ENCODE measurements at regions not wholly inside any gene's neighbourhood (a gene's known extent, or its start where the extent isn't known, plus 50 kb on each side); places are given as distances from the start of the nearest gene placed in this dataset.

DNA sequence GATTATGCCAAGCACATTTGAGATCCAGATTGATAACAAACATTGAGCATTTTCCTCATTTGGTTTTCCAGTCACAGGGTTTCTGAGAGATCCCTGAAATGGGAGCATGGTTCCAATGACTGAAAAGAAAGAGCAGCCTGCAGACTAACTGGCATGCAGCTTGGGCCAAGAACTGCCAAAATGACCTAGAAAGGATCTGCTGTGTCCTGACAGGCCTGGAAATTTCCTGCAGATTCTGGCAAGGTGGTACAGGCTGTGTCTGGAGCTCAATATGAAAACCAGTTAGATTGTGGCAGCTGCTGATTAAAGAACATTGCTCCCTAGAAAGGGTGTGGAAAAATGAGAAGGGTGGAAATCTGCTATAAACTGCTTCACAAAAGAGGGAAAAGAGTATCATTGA, 417.3 kb downstream of the IPO8 start:
- TF ChIP-seq POLR2A (IDR thresholded peaks at IDR 0.05; ENCODE audit: low read depth, low read length) (no peak), CTCF (conservative IDR thresholded peaks at IDR 0.05; ENCODE audit: low read depth, low read length) (no peak), MAFK (IDR thresholded peaks at IDR 0.05; ENCODE audit: low read depth, low read length) (no peak), MAZ (IDR thresholded peaks at IDR 0.05; ENCODE audit: borderline replicate concordance, low read depth, low read length) (no peak), NFE2L2 (IDR thresholded peaks at IDR 0.05; ENCODE audit: low read depth, low read length) (no peak), USF2 (IDR thresholded peaks at IDR 0.05; ENCODE audit: low read depth, low read length) (no peak), CHD1 (IDR thresholded peaks at IDR 0.05; ENCODE audit: low read depth, low read length) (no peak), CEBPB (IDR thresholded peaks at IDR 0.05; ENCODE audit: low read depth, low read length) (no peak), MXI1 (IDR thresholded peaks at IDR 0.05; ENCODE audit: borderline replicate concordance, low read depth, low read length) (no peak), RAD21 (IDR thresholded peaks at IDR 0.05; ENCODE audit: low read length) (no peak), RCOR1 (IDR thresholded peaks at IDR 0.05; ENCODE audit: insufficient replicate concordance, low read length) (no peak), RFX5 (IDR thresholded peaks at IDR 0.05; ENCODE audit: low read depth, low read length) (no peak)
